AG09319 (cell line): ENCODE measurements at regions not wholly inside any gene's neighbourhood (a gene's known extent, or its start where the extent isn't known, plus 50 kb on each side); places are given as distances from the start of the nearest gene placed in this dataset.

Experiments used
- DNase-seq: peaks from one replicate; pipeline ENCODE4 v3.0.0-alpha.2; 2010; ENCODE audit warnings: low read depth; ENCODE audit errors: extremely low read depth
- CTCF ChIP-seq: IDR thresholded peaks from 2 replicates; pipeline ENCODE4 v1.5.1; 2011; ENCODE audit warnings: low read depth, mild to moderate bottlenecking, inconsistent platforms, low read length, moderate library complexity

GRCh38 chr6:104519566-104519965 lies 340.2 kb downstream of the HACE1 start:
- TF ChIP-seq CTCF, result no peak
- DNase-seq, result no peak

- DNase-seq, result no peak
- TF ChIP-seq CTCF, result no peak
Observed at GRCh38 chr6:104509355-104509754, 350.4 kb downstream of the HACE1 start.

GRCh38 chr6:104506429-104506828 lies 353.3 kb downstream of the HACE1 start:
- DNase-seq, result no peak
- TF ChIP-seq CTCF, result no peak

- DNase-seq, result no peak
- no peak for TF ChIP-seq CTCF
Observed at GRCh38 chr6:104505838-104506237, 353.9 kb downstream of the HACE1 start.

GRCh38 chr6:104500265-104500664 lies 359.5 kb downstream of the HACE1 start:
- no peak for TF ChIP-seq CTCF
- DNase-seq, result no peak

GRCh38 chr6:104486035-104486434 lies 373.7 kb downstream of the HACE1 start:
- no peak for TF ChIP-seq CTCF
- DNase-seq, result no peak

DNA sequence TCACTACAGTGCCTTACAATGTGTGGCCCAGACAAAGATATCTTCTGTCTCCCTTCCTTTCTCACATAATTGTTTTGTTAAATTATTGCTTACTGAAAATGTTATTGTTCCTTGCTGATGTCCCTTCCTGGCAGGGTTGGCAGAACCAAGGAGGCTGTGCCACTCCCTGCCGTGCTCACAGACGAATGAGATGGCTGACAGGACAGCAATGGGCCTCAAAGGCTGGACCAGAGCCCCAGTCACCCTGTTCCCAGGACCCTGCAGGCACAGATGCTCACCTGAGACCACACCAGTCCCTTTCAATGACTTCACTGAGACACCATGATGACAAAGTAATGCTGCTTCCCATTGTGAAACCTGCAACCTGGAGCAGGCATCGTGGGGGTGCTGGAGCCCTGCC lies 375.1 kb downstream of the HACE1 start:
- no peak for TF ChIP-seq CTCF
- DNase-seq, result no peak
